Naive thymus-derived CD4-positive, alpha-beta T cell (primary cell): ENCODE measurements at regions not wholly inside any gene's neighbourhood (a gene's known extent, or its start where the extent isn't known, plus 50 kb on each side); places are given as distances from the start of the nearest gene placed in this dataset.

Experiments used
- ATAC-seq: fragments of 150-1000 bp; cut with Tn5 transposase; 2 replicates; pipeline ENCODE4 v1.10.0; 2021; ENCODE audit warnings: mild to moderate bottlenecking, moderate library complexity
- CTCF ChIA-PET: fragments of 350-600 bp; sonication (Branson Sonifier 250); formaldehyde crosslinking; loops from one replicate; lab custom pipeline; 2021; ENCODE audit warnings: antibody characterized with exemption; lab: Charles Lee
- POLR2A ChIA-PET: fragments of 350-600 bp; sonication (Branson Sonifier 250); formaldehyde crosslinking; loops from one replicate; lab custom pipeline; 2021; ENCODE audit warnings: antibody characterized with exemption, inconsistent platforms; lab: Charles Lee
- DNase-seq, 9 donors: peaks; one replicate each; pipeline versions ENCODE4 v3.0.0 to v3.0.0-alpha.2; 2020 to 2022; ENCODE audit warnings: mixed read lengths in 1 of 9
- H3K27ac ChIP-seq: one replicate; pipeline ENCODE4 v1.7.0; 2013; ENCODE audit warnings: mild to moderate bottlenecking, low read depth, low read length, moderate library complexity
- H3K27me3 ChIP-seq, 2 donors: one replicate each; pipeline ENCODE4 v1.7.0; 2013; ENCODE audit warnings: low read length in 2 of 2, mild to moderate bottlenecking in 2 of 2, moderate library complexity in 2 of 2; ENCODE audit not compliant: control insufficient read depth in 2 of 2, insufficient read depth in 2 of 2
- H3K36me3 ChIP-seq, 3 experiments: 1 replicate in 2 of 3; 2 replicates in 1 of 3; pipeline ENCODE4 v1.7.0; 2013; ENCODE audit warnings: low read length in 3 of 3, mild to moderate bottlenecking in 3 of 3, moderate library complexity in 1 of 3; ENCODE audit not compliant: insufficient read depth in 3 of 3, control insufficient read depth in 2 of 3
- H3K4me1 ChIP-seq, 2 donors: one replicate each; pipeline ENCODE4 v1.7.0; 2013; ENCODE audit warnings: low read length in 2 of 2, mild to moderate bottlenecking in 2 of 2, moderate library complexity in 1 of 2; ENCODE audit not compliant: control insufficient read depth in 2 of 2, insufficient read depth in 2 of 2
- H3K4me3 ChIP-seq: 2 replicates; pipeline ENCODE4 v1.7.0; 2013; ENCODE audit warnings: mild to moderate bottlenecking, low read length
- H3K9me3 ChIP-seq, 3 experiments: 1 replicate in 2 of 3; 2 replicates in 1 of 3; pipeline ENCODE4 v1.7.0; 2013; ENCODE audit warnings: low read length in 3 of 3; ENCODE audit not compliant: control insufficient read depth in 2 of 3
- H3K27ac Mint-ChIP-seq, 9 donors: one replicate each; pipeline ENCODE4 v1.8.0; 2020 to 2022; ENCODE audit warnings: mixed read lengths in 9 of 9, mild to moderate bottlenecking in 8 of 9, moderate library complexity in 5 of 9, inconsistent platforms in 2 of 9
- H3K27me3 Mint-ChIP-seq, 5 donors: one replicate each; pipeline ENCODE4 v1.8.0; 2021 to 2022; ENCODE audit warnings: mixed read lengths in 5 of 5, mild to moderate bottlenecking in 1 of 5
- H3K36me3 Mint-ChIP-seq, 5 donors: one replicate each; pipeline ENCODE4 v1.8.0; 2020 to 2022; ENCODE audit warnings: mixed read lengths in 5 of 5, mild to moderate bottlenecking in 3 of 5, inconsistent platforms in 1 of 5
- H3K4me1 Mint-ChIP-seq, 7 donors: one replicate each; pipeline ENCODE4 v1.8.0; 2020 to 2022; ENCODE audit warnings: mixed read lengths in 7 of 7, mild to moderate bottlenecking in 3 of 7, inconsistent platforms in 1 of 7
- H3K4me3 Mint-ChIP-seq, 10 donors: one replicate each; pipeline ENCODE4 v1.8.0; 2020 to 2022; ENCODE audit warnings: mild to moderate bottlenecking in 10 of 10, mixed read lengths in 10 of 10, moderate library complexity in 6 of 10, inconsistent platforms in 2 of 10
- H3K9me3 Mint-ChIP-seq, 11 donors: one replicate each; pipeline ENCODE4 v1.8.0; 2020 to 2022; ENCODE audit warnings: mixed read lengths in 11 of 11, mild to moderate bottlenecking in 4 of 11, inconsistent platforms in 1 of 11, moderate library complexity in 1 of 11
- intact Hi-C, 2 donors: fragments of 100-400 bp; cut with micrococcal nuclease; formaldehyde crosslinking; loops; one replicate each; pipeline ENCODE4 v1.15.1; 2023

DNA sequence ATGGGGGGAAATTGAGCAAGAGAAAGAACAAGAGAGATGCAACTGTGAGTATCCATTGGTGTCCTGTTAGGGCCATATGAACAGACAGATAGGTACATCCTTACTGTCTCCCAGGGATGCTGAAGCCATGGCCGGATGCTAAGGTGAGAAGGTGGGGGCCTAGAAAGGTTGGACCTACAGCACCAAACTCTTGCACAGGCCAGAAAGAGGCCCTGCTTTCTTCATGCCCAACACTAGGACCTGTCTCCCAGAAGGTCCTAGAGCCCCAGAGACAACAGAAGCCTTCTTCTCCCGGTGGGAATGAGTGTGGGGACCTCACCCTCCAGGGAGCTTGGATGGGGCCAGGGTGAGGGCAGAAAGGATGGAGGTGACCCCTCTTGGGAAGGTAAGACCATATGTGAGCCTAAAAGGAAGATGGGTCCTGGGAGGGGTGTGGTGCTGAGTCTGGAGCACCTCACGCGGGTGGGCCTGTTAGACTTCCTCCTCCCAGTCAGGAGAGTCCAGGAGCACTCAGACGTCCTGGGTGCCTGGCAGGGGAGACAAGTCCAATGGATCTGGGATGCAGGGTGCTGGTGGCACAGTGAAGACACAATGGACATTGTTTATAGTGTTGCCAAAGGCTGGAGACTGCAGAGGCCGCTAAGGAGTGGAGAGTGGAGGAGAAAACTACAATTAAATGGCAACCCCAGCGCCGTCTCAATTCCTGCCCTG lies 265.3 kb downstream of the CYP26B1 start:
- H3K36me3 Mint-ChIP-seq = no peaks in the 10 kb centered on the region
- H3K27me3 Mint-ChIP-seq = peaks cover 0 to 32% (median 4%) of the 10 kb centered on the region in 5 donors
- no peak overlapping the region for H3K4me3 Mint-ChIP-seq
- Histone ChIP-seq H3K27ac (no peak overlapping the region), H3K4me3 (no peak overlapping the region), H3K36me3 (no peaks in the 10 kb centered on the region), H3K9me3 (no peaks in the 10 kb centered on the region), H3K27me3 (no peaks in the 10 kb centered on the region), H3K4me1 (no peaks in the 10 kb centered on the region)
- no peak overlapping the region for H3K27ac Mint-ChIP-seq
- ATAC-seq (peak; percentile 14), DNase-seq (peak in 1 of 9 donors; percentile 3)
- POLR2A ChIA-PET = no interaction called here
- peaks cover 0 to 7% (median 0%) of the 10 kb centered on the region in 11 donors for H3K9me3 Mint-ChIP-seq
- intact Hi-C loops = no loop called here
- CTCF ChIA-PET = no interaction called here
- H3K4me1 Mint-ChIP-seq = peaks cover 0 to 6% (median 0%) of the 10 kb centered on the region in 7 donors

DNA sequence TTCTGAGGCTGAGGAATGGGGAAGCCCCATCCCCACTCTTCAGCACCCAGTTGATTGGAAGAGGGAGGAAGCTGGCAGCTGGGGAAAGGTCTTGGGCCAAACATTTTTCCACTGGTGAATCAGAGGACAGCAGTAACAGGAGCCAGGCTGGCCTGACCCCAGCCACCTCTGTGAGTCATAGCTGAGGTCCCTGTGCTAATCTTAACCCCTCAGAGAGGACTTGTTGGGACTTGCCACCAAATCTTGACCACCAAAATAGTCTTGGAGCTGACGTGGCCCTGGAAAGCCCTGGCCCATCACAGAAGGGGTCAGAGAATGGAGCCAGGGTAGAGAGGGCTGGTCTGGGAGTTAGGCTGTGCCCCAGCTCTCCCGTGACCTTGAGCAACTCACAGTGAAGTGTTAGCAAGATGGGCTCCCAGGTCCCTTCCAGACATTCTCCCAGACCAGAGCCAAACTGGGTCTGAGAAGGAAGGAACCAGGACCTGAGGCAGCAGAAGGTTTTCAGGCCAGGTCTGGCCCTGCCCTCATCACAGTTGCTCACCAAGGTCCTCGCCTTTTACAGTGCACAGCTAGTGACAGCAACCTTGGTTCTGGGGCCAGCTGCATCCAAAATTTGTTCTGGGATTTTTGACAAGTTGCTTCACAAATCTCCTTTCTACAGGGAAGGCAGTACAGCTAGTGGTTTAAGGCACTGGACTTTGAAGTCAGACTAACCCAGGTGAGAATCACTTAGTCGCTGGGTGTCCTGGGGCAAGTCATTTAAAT lies 266.6 kb downstream of the CYP26B1 start:
- DNase-seq = peak in 1 of 9 donors; percentile 3
- intact Hi-C loops = no loop called here

GRCh38 chr2:71880287-71880686 lies 267.4 kb downstream of the CYP26B1 start:
- no peaks in the 10 kb centered on the region for H3K36me3 Mint-ChIP-seq
- ChIA-PET CTCF (no interaction called here), POLR2A (no interaction called here)
- H3K4me3 Mint-ChIP-seq = no peak overlapping the region
- H3K9me3 Mint-ChIP-seq = peaks cover 0 to 2% (median 0%) of the 10 kb centered on the region in 11 donors
- no peaks in the 10 kb centered on the region for H3K4me1 ChIP-seq
- H3K36me3 ChIP-seq = no peaks in the 10 kb centered on the region
- H3K27me3 ChIP-seq = no peaks in the 10 kb centered on the region
- H3K4me3 ChIP-seq = no peak overlapping the region
- H3K27me3 Mint-ChIP-seq = peaks cover 0 to 46% (median 7%) of the 10 kb centered on the region in 5 donors
- H3K27ac ChIP-seq = no peak overlapping the region
- no peaks in the 10 kb centered on the region for H3K9me3 ChIP-seq
- ATAC-seq (no peak), DNase-seq (no peak)
- peaks cover 0 to 6% (median 0%) of the 10 kb centered on the region in 7 donors for H3K4me1 Mint-ChIP-seq
- H3K27ac Mint-ChIP-seq = no peak overlapping the region
- intact Hi-C loops = no loop called here

More for the DNA sequence above, 266.6 kb downstream of the CYP26B1 start:
- Mint-ChIP-seq H3K4me3 (no peak overlapping the region), H3K4me1 (peaks cover 0 to 6% (median 0%) of the 10 kb centered on the region in 7 donors), H3K36me3 (no peaks in the 10 kb centered on the region), H3K9me3 (peaks cover 0 to 2% (median 0%) of the 10 kb centered on the region in 11 donors), H3K27me3 (peaks cover 0 to 38% (median 4%) of the 10 kb centered on the region in 5 donors), H3K27ac (no peak overlapping the region)
- Histone ChIP-seq H3K27ac (no peak overlapping the region), H3K27me3 (no peaks in the 10 kb centered on the region), H3K4me3 (no peak overlapping the region), H3K9me3 (no peaks in the 10 kb centered on the region), H3K36me3 (no peaks in the 10 kb centered on the region), H3K4me1 (no peaks in the 10 kb centered on the region)
- POLR2A ChIA-PET = no interaction called here
- CTCF ChIA-PET = no interaction called here
- no peak for ATAC-seq

GRCh38 chr2:71879509-71880184 lies 268.0 kb downstream of the CYP26B1 start:
- Mint-ChIP-seq H3K9me3 (peaks cover 0 to 2% (median 0%) of the 10 kb centered on the region in 11 donors), H3K4me1 (peaks cover 0 to 6% (median 0%) of the 10 kb centered on the region in 7 donors), H3K4me3 (no peak overlapping the region), H3K27me3 (peaks cover 0 to 50% (median 8%) of the 10 kb centered on the region in 5 donors), H3K27ac (no peak overlapping the region), H3K36me3 (no peaks in the 10 kb centered on the region)
- Histone ChIP-seq H3K4me3 (no peak overlapping the region), H3K27ac (no peak overlapping the region), H3K9me3 (no peaks in the 10 kb centered on the region), H3K36me3 (no peaks in the 10 kb centered on the region), H3K4me1 (no peaks in the 10 kb centered on the region), H3K27me3 (no peaks in the 10 kb centered on the region)
- CTCF ChIA-PET = no interaction called here
- intact Hi-C loops = no loop called here
- POLR2A ChIA-PET = no interaction called here
- no peak for ATAC-seq
- DNase-seq = no peak

DNA sequence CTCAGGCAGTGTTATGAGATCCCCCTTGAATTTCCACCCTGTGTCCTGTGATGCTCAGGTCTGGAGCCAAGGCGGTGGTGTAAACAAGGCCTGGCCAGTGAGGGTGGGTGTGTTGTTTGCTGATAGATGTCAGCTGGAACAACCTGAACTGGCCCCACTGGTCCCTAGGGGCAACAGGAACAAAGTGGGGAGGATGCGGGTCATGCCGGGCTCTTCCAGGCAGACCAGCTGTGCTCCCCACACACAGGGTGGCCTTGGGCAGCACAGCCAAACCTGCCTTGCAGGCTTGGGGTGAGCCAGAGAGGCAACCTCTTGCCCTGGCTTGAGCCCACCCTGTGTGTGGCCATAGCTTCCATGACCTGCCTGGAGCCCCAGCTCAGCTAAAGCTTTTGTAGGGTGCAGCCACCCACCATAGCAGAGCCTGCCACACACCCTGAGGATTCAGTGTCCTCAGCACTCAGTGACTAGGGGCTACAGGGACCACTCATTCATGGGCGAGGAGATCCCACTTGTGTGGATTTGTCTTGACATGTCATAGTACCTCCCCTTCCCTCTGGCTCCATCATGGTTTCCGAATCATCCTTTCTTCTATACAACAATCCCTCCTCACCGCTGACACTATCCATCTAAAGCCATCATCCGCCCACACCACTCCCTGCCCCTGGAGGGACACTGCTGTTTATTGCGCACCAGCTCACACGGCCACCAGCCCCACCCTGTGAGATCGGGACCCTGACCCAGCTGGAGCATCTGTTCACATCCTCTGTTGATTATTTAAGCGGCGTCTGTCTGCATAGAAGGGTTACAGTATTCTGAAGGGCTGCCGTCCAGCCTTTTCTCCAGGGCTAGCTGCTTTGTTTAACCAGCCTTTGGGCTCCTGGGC lies 268.8 kb downstream of the CYP26B1 start:
- Histone ChIP-seq H3K27ac (no peak overlapping the region), H3K4me3 (no peak overlapping the region), H3K4me1 (no peaks in the 10 kb centered on the region), H3K27me3 (no peaks in the 10 kb centered on the region), H3K9me3 (no peaks in the 10 kb centered on the region), H3K36me3 (no peaks in the 10 kb centered on the region)
- H3K4me1 Mint-ChIP-seq = peaks cover 0 to 6% (median 0%) of the 10 kb centered on the region in 7 donors
- no peak for ATAC-seq
- H3K9me3 Mint-ChIP-seq = peaks cover 0 to 2% (median 0%) of the 10 kb centered on the region in 11 donors
- H3K27me3 Mint-ChIP-seq = peaks cover 0 to 48% (median 8%) of the 10 kb centered on the region in 5 donors
- H3K36me3 Mint-ChIP-seq = no peaks in the 10 kb centered on the region
- H3K4me3 Mint-ChIP-seq = no peak overlapping the region
- intact Hi-C loops = no loop called here
- ChIA-PET CTCF (no interaction called here), POLR2A (no interaction called here)
- DNase-seq = no peak
- no peak overlapping the region for H3K27ac Mint-ChIP-seq

GRCh38 chr2:71877636-71878035 lies 270.0 kb downstream of the CYP26B1 start:
- no peak overlapping the region for H3K4me3 ChIP-seq
- ATAC-seq = no peak
- no peaks in the 10 kb centered on the region for H3K9me3 ChIP-seq
- H3K27ac ChIP-seq = no peak overlapping the region
- H3K36me3 Mint-ChIP-seq = no peaks in the 10 kb centered on the region
- H3K4me3 Mint-ChIP-seq = no peak overlapping the region
- H3K27me3 ChIP-seq = no peaks in the 10 kb centered on the region
- no peaks in the 10 kb centered on the region for H3K4me1 ChIP-seq
- CTCF ChIA-PET = no interaction called here
- H3K4me1 Mint-ChIP-seq = peaks cover 0 to 3% (median 0%) of the 10 kb centered on the region in 7 donors
- H3K27me3 Mint-ChIP-seq = peaks cover 0 to 53% (median 11%) of the 10 kb centered on the region in 5 donors
- no peaks in the 10 kb centered on the region for H3K36me3 ChIP-seq
- POLR2A ChIA-PET = no interaction called here
- no peak overlapping the region for H3K27ac Mint-ChIP-seq
- no peak for DNase-seq
- H3K9me3 Mint-ChIP-seq = peaks cover 0 to 3% (median 0%) of the 10 kb centered on the region in 11 donors
- intact Hi-C loops = no loop called here
